GM12878 (cell line): ENCODE measurements at regions not wholly inside any gene's neighbourhood (a gene's known extent, or its start where the extent isn't known, plus 50 kb on each side); places are given as distances from the start of the nearest gene placed in this dataset.
A peak's percentile ranks its signal among the peaks of the same experiment; 100 is the strongest.

Experiments used
- ATAC-seq: fragments of 200-7000 bp; cut with Tn5 transposase; 3 replicates; pipeline ENCODE4 v1.9.1; 2020; ENCODE audit warnings: mild to moderate bottlenecking, moderate library complexity
- BruUV-seq: library from RNA; stranded (reverse); fragments of 400-500 nt; replicated peaks from 2 replicates; lab custom pipeline; 2021; lab: Mats Ljungman, UMichigan
- CTCF ChIA-PET: fragments of 300-600 bp; sonication (Branson Sonifier 250); formaldehyde crosslinking; extraction: SDS; loops from one replicate; lab custom pipeline; 2021; ENCODE audit warnings: inconsistent platforms; lab: Yijun Ruan, JAX
- POLR2A ChIA-PET: fragments of 350-600 bp; formaldehyde crosslinking; extraction: SDS; loops from one replicate; lab custom pipeline; 2021; ENCODE audit warnings: inconsistent platforms; lab: Charles Lee
- RAD21 ChIA-PET: fragments of 300-600 bp; sonication (Branson Sonifier 250); formaldehyde crosslinking; loops from one replicate; lab custom pipeline; 2023; ENCODE audit warnings: antibody characterized with exemption; ENCODE audit not compliant: unreplicated experiment; lab: Charles Lee
- SMC1A ChIA-PET: fragments of 300-600 bp; sonication (Branson Sonifier 250); formaldehyde crosslinking; loops from one replicate; lab custom pipeline; 2023; ENCODE audit not compliant: unreplicated experiment, uncharacterized antibody; lab: Charles Lee
- DNase-seq: peaks from one replicate; pipeline ENCODE4 v3.0.0-alpha.2; 2011; ENCODE audit warnings: low read depth, low spot score
- FAIRE-seq: peaks from 3 replicates; lab custom pipeline; 2011; peaks lifted over from hg19 to GRCh38; lab: Jason Lieb, UNC
- H2AFZ ChIP-seq: 2 replicates; pipeline ENCODE4 v1.6.0; 2011; ENCODE audit warnings: low read depth, low read length, control low read depth; ENCODE audit not compliant: control insufficient read depth
- H3K27ac ChIP-seq: 2 replicates; pipeline ENCODE4 v1.5.1; 2011; ENCODE audit warnings: control low read depth; ENCODE audit not compliant: control insufficient read depth, insufficient read depth
- H3K27me3 ChIP-seq, 2 experiments: replicated peaks in 1 of 2; 2 replicates each; pipeline versions ENCODE4 v1.6.0 to v1.6.1; 2011; ENCODE audit warnings: low read length in 1 of 2; ENCODE audit not compliant: control insufficient read depth in 2 of 2, insufficient read depth in 2 of 2
- H3K36me3 ChIP-seq, 2 experiments: 2 replicates each; pipeline ENCODE4 v1.5.1; 2011; ENCODE audit warnings: low read length in 1 of 2; ENCODE audit not compliant: control insufficient read depth in 2 of 2, insufficient read depth in 2 of 2
- H3K4me1 ChIP-seq: 2 replicates; pipeline ENCODE4 v1.6.1; 2011; ENCODE audit warnings: mild to moderate bottlenecking, low read length, moderate library complexity, mixed read lengths; ENCODE audit not compliant: control insufficient read depth, insufficient read depth
- H3K4me2 ChIP-seq: 2 replicates; pipeline ENCODE4 v1.6.0; 2011; ENCODE audit warnings: control low read depth; ENCODE audit not compliant: control insufficient read depth, insufficient read depth
- H3K4me3 ChIP-seq: fragments of 200-600 bp; sonication (generic); 2 replicates; pipeline ENCODE4 v1.5.1; 2016
- H3K79me2 ChIP-seq: 2 replicates; pipeline ENCODE4 v1.6.0; 2011; ENCODE audit warnings: low read length; ENCODE audit not compliant: control insufficient read depth, insufficient read depth
- H3K9ac ChIP-seq: 2 replicates; pipeline ENCODE4 v1.8.0; 2011; ENCODE audit warnings: low read length, control low read depth, mixed read lengths; ENCODE audit not compliant: control insufficient read depth, insufficient read depth
- H3K9me3 ChIP-seq: replicated peaks from 3 replicates; pipeline ENCODE4 v1.5.1; 2011; ENCODE audit warnings: mild to moderate bottlenecking, low read length; ENCODE audit not compliant: control insufficient read depth, insufficient read depth
- H4K20me1 ChIP-seq: 2 replicates; pipeline ENCODE4 v1.6.0; 2011; ENCODE audit not compliant: control insufficient read depth, insufficient read depth
- CBFB ChIP-seq: IDR thresholded peaks from 2 replicates; pipeline ENCODE4 v1.6.1; 2016; ENCODE audit warnings: antibody characterized with exemption, low read depth
- EP300 ChIP-seq, 2 experiments: fragments of 150-350 bp in 1 of 2; IDR thresholded peaks; 2 replicates each; pipeline ENCODE4 v1.6.1; 2011 to 2012; ENCODE audit warnings: low read depth in 2 of 2, low read length in 2 of 2, borderline replicate concordance in 1 of 2, improper control_type of control experiment in 1 of 2, inconsistent platforms in 1 of 2; ENCODE audit not compliant: control insufficient read depth in 1 of 2
- ETV6 ChIP-seq, 2 experiments: fragments of 450-650 bp in 1 of 2; IDR thresholded peaks in 1 of 2; conservative IDR thresholded peaks in 1 of 2; 2 replicates each; pipeline ENCODE4 v1.6.1; 2014; ENCODE audit warnings: antibody characterized with exemption in 1 of 2, borderline replicate concordance in 1 of 2, low read depth in 1 of 2, mild to moderate bottlenecking in 1 of 2, moderate library complexity in 1 of 2
- EZH2 ChIP-seq: IDR thresholded peaks from 2 replicates; pipeline ENCODE4 v1.6.1; 2012; ENCODE audit warnings: low read depth, mild to moderate bottlenecking, control low read depth, inconsistent platforms, low read length, borderline replicate concordance; ENCODE audit not compliant: control insufficient read depth
- FOXK2 ChIP-seq: fragments of 450-650 bp; IDR thresholded peaks from 2 replicates; pipeline ENCODE4 v1.6.1; 2017; ENCODE audit warnings: mild to moderate bottlenecking, moderate library complexity
- LARP7 ChIP-seq: fragments of 450-650 bp; IDR thresholded peaks from 2 replicates; pipeline ENCODE4 v1.6.1; 2017; ENCODE audit warnings: mild to moderate bottlenecking
- NBN ChIP-seq: fragments of 450-650 bp; IDR thresholded peaks from 2 replicates; pipeline ENCODE4 v1.6.1; 2016
- PML ChIP-seq: IDR thresholded peaks from 2 replicates; pipeline ENCODE4 v1.6.1; 2012; ENCODE audit warnings: low read length, inconsistent platforms
- RCOR1 ChIP-seq: conservative IDR thresholded peaks from 2 replicates; pipeline ENCODE4 v1.6.1; 2012; ENCODE audit warnings: low read depth, low read length, improper control_type of control experiment
- SKIL ChIP-seq: fragments of 450-650 bp; IDR thresholded peaks from 2 replicates; pipeline ENCODE4 v1.6.1; 2017; ENCODE audit warnings: mild to moderate bottlenecking, low read depth, inconsistent platforms; ENCODE audit not compliant: poor library complexity, severe bottlenecking
- TAF1 ChIP-seq: IDR thresholded peaks from 2 replicates; pipeline ENCODE4 v1.6.1; 2011; ENCODE audit warnings: mild to moderate bottlenecking, low read depth, low read length, borderline replicate concordance
- USF2 ChIP-seq: IDR thresholded peaks from 2 replicates; pipeline ENCODE4 v1.6.1; 2011; ENCODE audit warnings: low read depth, low read length, improper control_type of control experiment, borderline replicate concordance
- WRNIP1 ChIP-seq: IDR thresholded peaks from 2 replicates; pipeline ENCODE4 v1.6.1; 2011; ENCODE audit warnings: low read depth, low read length, improper control_type of control experiment, borderline replicate concordance
- ZZZ3 ChIP-seq: IDR thresholded peaks from 2 replicates; pipeline ENCODE4 v1.6.1; 2011; ENCODE audit warnings: low read depth; ENCODE audit not compliant: control insufficient read depth, insufficient read length
- WGBS: methylation state at CpG from one replicate; pipeline ENCODE4 v1.1.6; 2016; ENCODE audit warnings: low lambda C conversion rate; ENCODE audit not compliant: insufficient replicate concordance, insufficient coverage; ENCODE audit errors: missing lambda C conversion rate; 5-methylcytosine and 5-hydroxymethylcytosine counted together
- in situ Hi-C: fragments of 300-500 bp; cut with MboI; formaldehyde crosslinking; loops from 9 replicates; pipeline ENCODE4 v1.14.3; 2018; ENCODE audit warnings: mixed read lengths
- intact Hi-C: fragments of 100-400 bp; cut with micrococcal nuclease; formaldehyde crosslinking; loops from one replicate; pipeline ENCODE4 v1.14.2; 2022; ENCODE audit not compliant: unreplicated experiment

- no peak for ATAC-seq
- H2AFZ ChIP-seq, result no peak overlapping the region
- no peak overlapping the region for H3K4me3 ChIP-seq
- BruUV-seq, result no TSS peak
- FAIRE-seq, result peak; percentile 41
- 0% methylated on average over 1 of the region's 1 CpG for WGBS
- ChIA-PET CTCF (no interaction called here), SMC1A (no interaction called here), RAD21 (no interaction called here), POLR2A (no interaction called here)
- no peaks in the 10 kb centered on the region for H3K36me3 ChIP-seq
- intact Hi-C loops (no loop called here), in situ Hi-C loops (no loop called here)
- no peak overlapping the region for H3K4me2 ChIP-seq
- H4K20me1 ChIP-seq, result no peaks in the 10 kb centered on the region
- H3K9me3 ChIP-seq, result no peaks in the 10 kb centered on the region
- H3K27me3 ChIP-seq, result no peaks in the 10 kb centered on the region
- no peak overlapping the region for H3K27ac ChIP-seq
- no peak for TF ChIP-seq PML
- no peak for TF ChIP-seq FOXK2
- TF ChIP-seq RCOR1, result no peak
- no peak for TF ChIP-seq EP300 (IDR thresholded peaks at IDR 0.05; ENCODE audit: borderline replicate concordance in 1 of 2, control insufficient read depth in 1 of 2, low read depth in 2 of 2, low read length in 2 of 2)
- no peak for TF ChIP-seq USF2
- TF ChIP-seq ETV6 (conservative IDR thresholded peaks at IDR 0.05 in 1 of 2, IDR thresholded peaks at IDR 0.05 in 1 of 2; ENCODE audit: borderline replicate concordance in 1 of 2, low read depth in 1 of 2), result no peak
- no peak for TF ChIP-seq SKIL
- TF ChIP-seq NBN, result no peak
- no peak for TF ChIP-seq EZH2
- TF ChIP-seq LARP7, result no peak
- TF ChIP-seq ZZZ3, result no peak
- no peak for TF ChIP-seq WRNIP1
- no peak for TF ChIP-seq CBFB
- no peak for TF ChIP-seq TAF1
- no peak for DNase-seq
- H3K9ac ChIP-seq, result no peak overlapping the region
- no peaks in the 10 kb centered on the region for H3K79me2 ChIP-seq
- H3K4me1 ChIP-seq, result no peaks in the 10 kb centered on the region
Observed at GRCh38 chr11:122319085-122319484, 203.1 kb upstream of the BLID start.
